Spinal cord (tissue), 9 donors: ENCODE measurements at regions not wholly inside any gene's neighbourhood (a gene's known extent, or its start where the extent isn't known, plus 50 kb on each side); places are given as distances from the start of the nearest gene placed in this dataset.

Experiments used
- DNase-seq, 6 donors: peaks; one replicate each; pipeline versions ENCODE4 v3.0.0 to v3.0.0-alpha.2; 2013 to 2015; ENCODE audit warnings: low spot score in 6 of 6, low read depth in 4 of 6
- H3K27ac ChIP-seq: one replicate; pipeline ENCODE4 v1.5.1; 2013; ENCODE audit warnings: low read depth, low read length, control low read depth
- H3K27me3 ChIP-seq: one replicate; pipeline ENCODE4 v1.6.1; 2013; ENCODE audit warnings: low read length; ENCODE audit not compliant: control insufficient read depth, insufficient read depth
- H3K36me3 ChIP-seq: one replicate; pipeline ENCODE4 v1.6.1; 2013; ENCODE audit warnings: low read length; ENCODE audit not compliant: control insufficient read depth, insufficient read depth
- H3K4me1 ChIP-seq: one replicate; pipeline ENCODE4 v1.6.1; 2013; ENCODE audit warnings: low read length; ENCODE audit not compliant: control insufficient read depth, insufficient read depth
- H3K4me3 ChIP-seq: one replicate; pipeline ENCODE4 v1.5.1; 2013; ENCODE audit warnings: low read depth, low read length, control low read depth
- H3K9me3 ChIP-seq: one replicate; pipeline ENCODE4 v1.6.1; 2013; ENCODE audit warnings: low read length; ENCODE audit not compliant: control insufficient read depth, insufficient read depth
- WGBS: methylation state at CpG from one replicate; pipeline ENCODE4 v1.1.5; 2013; ENCODE audit warnings: missing lambda C conversion rate; ENCODE audit not compliant: insufficient coverage; 5-methylcytosine and 5-hydroxymethylcytosine counted together
- donor health status: healthy.

- 65% methylated on average over 2 of the region's 6 CpGs for WGBS
- Histone ChIP-seq H3K9me3 (no peaks in the 10 kb centered on the region), H3K4me1 (no peaks in the 10 kb centered on the region), H3K27ac (no peak overlapping the region), H3K27me3 (no peaks in the 10 kb centered on the region), H3K36me3 (no peaks in the 10 kb centered on the region), H3K4me3 (no peak overlapping the region)
- DNase-seq: peak in 3 of 6 donors; percentile 19 to 87 (median 21)
Measured at GRCh38 chr14:87079416-87079815, 913.6 kb downstream of the GALC start.

GRCh38 chr14:87076922-87077321 is 916.1 kb downstream of the GALC start:
- no peak for DNase-seq
- H3K9me3 ChIP-seq: no peaks in the 10 kb centered on the region
- H3K36me3 ChIP-seq: no peaks in the 10 kb centered on the region
- no peaks in the 10 kb centered on the region for H3K4me1 ChIP-seq
- no peaks in the 10 kb centered on the region for H3K27me3 ChIP-seq
- H3K27ac ChIP-seq: no peak overlapping the region
- no peak overlapping the region for H3K4me3 ChIP-seq

GRCh38 chr14:87076146-87076545 is 916.8 kb downstream of the GALC start:
- Histone ChIP-seq H3K9me3 (no peaks in the 10 kb centered on the region), H3K27me3 (no peaks in the 10 kb centered on the region), H3K4me3 (no peak overlapping the region), H3K36me3 (no peaks in the 10 kb centered on the region), H3K27ac (no peak overlapping the region), H3K4me1 (no peaks in the 10 kb centered on the region)
- DNase-seq: no peak
- no CpG with 5 or more reads among the region's 2 CpGs for WGBS

GRCh38 chr14:87073880-87074570 is 919.0 kb downstream of the GALC start:
- H3K27me3 ChIP-seq: no peaks in the 10 kb centered on the region
- no peak for DNase-seq
- H3K27ac ChIP-seq: no peak overlapping the region
- no peaks in the 10 kb centered on the region for H3K36me3 ChIP-seq
- no peak overlapping the region for H3K4me3 ChIP-seq
- H3K4me1 ChIP-seq: no peaks in the 10 kb centered on the region
- WGBS: 85% methylated on average over 4 of the region's 5 CpGs
- no peaks in the 10 kb centered on the region for H3K9me3 ChIP-seq

GRCh38 chr14:87067591-87067990 is 925.4 kb downstream of the GALC start:
- no peak overlapping the region for H3K4me3 ChIP-seq
- WGBS: 98% methylated on average over 6 of the region's 11 CpGs
- no peaks in the 10 kb centered on the region for H3K4me1 ChIP-seq
- DNase-seq: no peak
- no peak overlapping the region for H3K27ac ChIP-seq
- H3K27me3 ChIP-seq: no peaks in the 10 kb centered on the region
- no peaks in the 10 kb centered on the region for H3K36me3 ChIP-seq
- no peaks in the 10 kb centered on the region for H3K9me3 ChIP-seq

GRCh38 chr14:87067061-87067460 is 925.9 kb downstream of the GALC start:
- Histone ChIP-seq H3K27me3 (no peaks in the 10 kb centered on the region), H3K27ac (no peak overlapping the region), H3K4me1 (no peaks in the 10 kb centered on the region), H3K36me3 (no peaks in the 10 kb centered on the region), H3K9me3 (no peaks in the 10 kb centered on the region), H3K4me3 (no peak overlapping the region)
- DNase-seq: no peak
- WGBS: 50% methylated on average over 2 of the region's 4 CpGs

- H3K36me3 ChIP-seq: no peaks in the 10 kb centered on the region
- no CpG with 5 or more reads among the region's 2 CpGs for WGBS
- DNase-seq: peak in 1 of 6 donors; percentile 58
Measured at GRCh38 chr14:87066221-87066817, 926.7 kb downstream of the GALC start.

GRCh38 chr14:87065366-87065765 is 927.6 kb downstream of the GALC start:
- Histone ChIP-seq H3K4me3 (no peak overlapping the region), H3K36me3 (no peaks in the 10 kb centered on the region), H3K4me1 (no peaks in the 10 kb centered on the region), H3K27me3 (no peaks in the 10 kb centered on the region), H3K9me3 (no peaks in the 10 kb centered on the region), H3K27ac (no peak overlapping the region)
- WGBS: no CpG with 5 or more reads among the region's 2 CpGs
- DNase-seq: no peak

More at GRCh38 chr14:87066221-87066817, 926.7 kb downstream of the GALC start:
- Histone ChIP-seq H3K9me3 (no peaks in the 10 kb centered on the region), H3K27ac (no peak overlapping the region), H3K27me3 (no peaks in the 10 kb centered on the region), H3K4me3 (no peak overlapping the region), H3K4me1 (no peaks in the 10 kb centered on the region)

- no peak for DNase-seq
- WGBS: no CpG with 5 or more reads among the region's 1 CpG
- Histone ChIP-seq H3K4me1 (no peaks in the 10 kb centered on the region), H3K27me3 (no peaks in the 10 kb centered on the region), H3K36me3 (no peaks in the 10 kb centered on the region), H3K27ac (no peak overlapping the region), H3K9me3 (no peaks in the 10 kb centered on the region), H3K4me3 (no peak overlapping the region)
Measured at GRCh38 chr14:87063181-87063580, 929.8 kb downstream of the GALC start.

- H3K4me1 ChIP-seq: no peaks in the 10 kb centered on the region
- H3K27ac ChIP-seq: no peak overlapping the region
- H3K4me3 ChIP-seq: no peak overlapping the region
- no CpG with 5 or more reads among the region's 6 CpGs for WGBS
- H3K9me3 ChIP-seq: no peaks in the 10 kb centered on the region
- no peaks in the 10 kb centered on the region for H3K27me3 ChIP-seq
- DNase-seq: no peak
- no peaks in the 10 kb centered on the region for H3K36me3 ChIP-seq
Measured at GRCh38 chr14:87060405-87060804, 932.6 kb downstream of the GALC start.
